HG02642 (cell line): ENCODE measurements at regions not wholly inside any gene's neighbourhood (a gene's known extent, or its start where the extent isn't known, plus 50 kb on each side); places are given as distances from the start of the nearest gene placed in this dataset.

Experiments used
- ATAC-seq: cut with Tn5 transposase; IDR thresholded peaks from one replicate; pipeline ENCODE4 v1.9.1; 2021; ENCODE audit warnings: mild to moderate bottlenecking; ENCODE audit not compliant: unreplicated experiment, poor library complexity

DNA sequence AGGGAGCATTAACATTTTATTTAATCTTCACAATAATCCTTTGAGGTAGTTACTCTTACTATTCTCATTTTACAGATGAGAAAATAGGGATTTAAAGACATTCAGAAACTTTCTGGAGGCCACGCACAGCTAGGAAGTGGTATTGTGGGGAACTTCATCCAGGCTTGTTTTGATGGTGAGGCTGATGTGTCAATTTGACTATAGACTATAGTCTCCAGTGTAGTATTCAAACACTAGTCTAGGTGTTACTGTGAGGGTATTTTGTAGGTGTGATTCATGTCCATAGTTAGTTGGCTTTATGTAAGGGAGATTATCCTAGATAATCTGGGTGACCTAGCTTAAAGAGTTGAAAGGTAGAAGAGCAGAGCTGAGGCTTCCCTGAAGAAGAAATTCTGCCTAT is 54.1 kb upstream of the ELL2 start:
- ATAC-seq = no peak

DNA sequence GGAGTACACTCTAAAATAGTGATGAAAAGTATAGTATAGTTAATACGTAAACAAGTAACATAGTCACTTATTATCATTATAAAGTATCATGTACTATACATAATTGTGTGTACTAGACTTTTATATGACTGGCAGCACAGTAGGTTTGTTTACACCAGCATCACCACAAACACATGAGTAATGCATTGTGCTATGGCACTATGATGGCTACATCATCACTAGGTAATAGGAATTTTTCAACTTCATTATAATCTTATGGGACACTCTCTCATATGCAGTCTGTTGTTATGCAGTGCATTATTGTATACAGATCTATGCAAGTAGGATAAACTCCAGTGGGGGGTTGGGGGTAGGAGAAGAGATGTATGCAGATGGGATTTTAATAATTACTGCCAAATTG is 52.7 kb upstream of the ELL2 start:
- ATAC-seq = no peak

DNA sequence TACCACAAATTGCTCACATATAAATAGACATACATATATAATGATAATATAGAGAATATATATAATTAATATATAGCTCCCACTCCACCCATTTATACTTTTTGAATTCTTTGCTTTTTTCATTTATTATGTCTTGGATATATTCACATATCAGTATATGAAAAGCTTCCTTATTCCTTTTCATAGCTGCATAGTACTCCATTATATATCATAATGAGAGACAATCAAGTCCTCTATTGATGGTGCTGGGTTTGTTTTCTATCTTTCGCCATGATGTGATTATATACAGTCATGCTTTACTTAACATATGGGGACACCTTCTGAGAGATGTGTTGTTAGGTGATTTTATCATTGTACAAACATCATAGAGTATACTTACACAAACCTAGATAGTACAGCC is 51.6 kb upstream of the ELL2 start:
- ATAC-seq = no peak

DNA sequence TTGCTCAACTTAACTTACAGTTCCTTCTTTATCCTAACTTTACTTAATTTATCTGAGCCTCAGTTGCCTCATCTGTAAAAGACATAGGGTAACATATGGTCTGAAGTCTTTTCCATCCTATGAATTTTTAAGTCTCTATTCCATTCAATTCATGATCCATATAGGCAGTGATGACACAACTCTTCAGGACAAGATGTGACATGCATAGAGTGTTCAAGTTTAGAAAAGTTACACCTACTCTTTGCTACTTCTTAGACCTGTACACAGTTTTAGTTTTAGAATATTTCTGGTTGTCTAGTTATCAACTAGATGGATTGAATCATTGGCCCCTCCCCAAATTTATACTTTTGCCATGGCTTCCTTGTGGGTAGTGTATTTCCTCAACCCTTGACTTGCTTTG is 50.7 kb upstream of the ELL2 start:
- ATAC-seq = no peak
